Transverse colon (tissue), 4 donors: ENCODE measurements at regions not wholly inside any gene's neighbourhood (a gene's known extent, or its start where the extent isn't known, plus 50 kb on each side); places are given as distances from the start of the nearest gene placed in this dataset.

Experiments used
- CTCF ChIP-seq, 5 experiments: fragments of 200-600 bp in 3 of 5; fragments of 450-650 bp in 2 of 5; sonication (generic) in 3 of 5; IDR thresholded peaks; 1 replicate in 2 of 5; 2 replicates in 3 of 5; pipeline ENCODE4 v1.5.1; 2016 to 2017; ENCODE audit warnings: antibody characterized with exemption in 5 of 5, inconsistent platforms in 3 of 5, mild to moderate bottlenecking in 2 of 5, moderate library complexity in 1 of 5
- POLR2A ChIP-seq: fragments of 450-650 bp; IDR thresholded peaks from one replicate; pipeline ENCODE4 v1.6.1; 2016; ENCODE audit warnings: antibody characterized with exemption, mild to moderate bottlenecking, moderate library complexity
- POLR2AphosphoS5 ChIP-seq, 3 donors: sonication (generic); formaldehyde crosslinking; IDR thresholded peaks; one replicate each; pipeline ENCODE4 v1.6.1; 2016; ENCODE audit warnings: antibody characterized with exemption in 3 of 3

- TF ChIP-seq CTCF (IDR thresholded peaks at IDR 0.05) (no peak), POLR2A (no peak), POLR2AphosphoS5 (IDR thresholded peaks at IDR 0.05) (no peak)
Observed at GRCh38 chr2:18186816-18187613, 308.5 kb downstream of the KCNS3 start.
